ENCODE measurements at regions not wholly inside any gene's neighbourhood (a gene's known extent, or its start where the extent isn't known, plus 50 kb on each side); places are given as distances from the start of the nearest gene placed in this dataset.
"Not testable (repeated sequence)": the region's sequence is repeated elsewhere in the genome, so short reads cannot be mapped to it uniquely, and the experiment has no call there.

DNA sequence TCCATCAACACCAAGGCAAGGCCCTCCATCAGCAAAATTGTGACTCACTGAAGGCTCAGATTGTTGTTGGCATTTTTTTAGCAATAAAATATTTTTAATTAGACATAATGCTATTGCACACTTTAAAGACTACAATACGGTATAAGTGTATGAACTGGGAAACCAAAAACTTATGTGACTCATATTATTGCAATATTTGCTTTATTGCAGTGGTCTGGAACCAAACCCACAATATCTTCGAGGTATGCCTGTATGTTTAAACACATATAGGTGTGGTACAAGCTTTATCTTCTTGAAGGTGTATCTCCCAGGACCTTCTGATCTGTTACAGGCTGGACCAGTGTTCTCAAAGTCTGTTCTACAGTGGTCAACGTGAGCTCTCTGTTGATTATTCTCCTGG lies 142.3 kb upstream of the FNDC3A start (continued):
- TF ChIP-seq, protein P1, sequence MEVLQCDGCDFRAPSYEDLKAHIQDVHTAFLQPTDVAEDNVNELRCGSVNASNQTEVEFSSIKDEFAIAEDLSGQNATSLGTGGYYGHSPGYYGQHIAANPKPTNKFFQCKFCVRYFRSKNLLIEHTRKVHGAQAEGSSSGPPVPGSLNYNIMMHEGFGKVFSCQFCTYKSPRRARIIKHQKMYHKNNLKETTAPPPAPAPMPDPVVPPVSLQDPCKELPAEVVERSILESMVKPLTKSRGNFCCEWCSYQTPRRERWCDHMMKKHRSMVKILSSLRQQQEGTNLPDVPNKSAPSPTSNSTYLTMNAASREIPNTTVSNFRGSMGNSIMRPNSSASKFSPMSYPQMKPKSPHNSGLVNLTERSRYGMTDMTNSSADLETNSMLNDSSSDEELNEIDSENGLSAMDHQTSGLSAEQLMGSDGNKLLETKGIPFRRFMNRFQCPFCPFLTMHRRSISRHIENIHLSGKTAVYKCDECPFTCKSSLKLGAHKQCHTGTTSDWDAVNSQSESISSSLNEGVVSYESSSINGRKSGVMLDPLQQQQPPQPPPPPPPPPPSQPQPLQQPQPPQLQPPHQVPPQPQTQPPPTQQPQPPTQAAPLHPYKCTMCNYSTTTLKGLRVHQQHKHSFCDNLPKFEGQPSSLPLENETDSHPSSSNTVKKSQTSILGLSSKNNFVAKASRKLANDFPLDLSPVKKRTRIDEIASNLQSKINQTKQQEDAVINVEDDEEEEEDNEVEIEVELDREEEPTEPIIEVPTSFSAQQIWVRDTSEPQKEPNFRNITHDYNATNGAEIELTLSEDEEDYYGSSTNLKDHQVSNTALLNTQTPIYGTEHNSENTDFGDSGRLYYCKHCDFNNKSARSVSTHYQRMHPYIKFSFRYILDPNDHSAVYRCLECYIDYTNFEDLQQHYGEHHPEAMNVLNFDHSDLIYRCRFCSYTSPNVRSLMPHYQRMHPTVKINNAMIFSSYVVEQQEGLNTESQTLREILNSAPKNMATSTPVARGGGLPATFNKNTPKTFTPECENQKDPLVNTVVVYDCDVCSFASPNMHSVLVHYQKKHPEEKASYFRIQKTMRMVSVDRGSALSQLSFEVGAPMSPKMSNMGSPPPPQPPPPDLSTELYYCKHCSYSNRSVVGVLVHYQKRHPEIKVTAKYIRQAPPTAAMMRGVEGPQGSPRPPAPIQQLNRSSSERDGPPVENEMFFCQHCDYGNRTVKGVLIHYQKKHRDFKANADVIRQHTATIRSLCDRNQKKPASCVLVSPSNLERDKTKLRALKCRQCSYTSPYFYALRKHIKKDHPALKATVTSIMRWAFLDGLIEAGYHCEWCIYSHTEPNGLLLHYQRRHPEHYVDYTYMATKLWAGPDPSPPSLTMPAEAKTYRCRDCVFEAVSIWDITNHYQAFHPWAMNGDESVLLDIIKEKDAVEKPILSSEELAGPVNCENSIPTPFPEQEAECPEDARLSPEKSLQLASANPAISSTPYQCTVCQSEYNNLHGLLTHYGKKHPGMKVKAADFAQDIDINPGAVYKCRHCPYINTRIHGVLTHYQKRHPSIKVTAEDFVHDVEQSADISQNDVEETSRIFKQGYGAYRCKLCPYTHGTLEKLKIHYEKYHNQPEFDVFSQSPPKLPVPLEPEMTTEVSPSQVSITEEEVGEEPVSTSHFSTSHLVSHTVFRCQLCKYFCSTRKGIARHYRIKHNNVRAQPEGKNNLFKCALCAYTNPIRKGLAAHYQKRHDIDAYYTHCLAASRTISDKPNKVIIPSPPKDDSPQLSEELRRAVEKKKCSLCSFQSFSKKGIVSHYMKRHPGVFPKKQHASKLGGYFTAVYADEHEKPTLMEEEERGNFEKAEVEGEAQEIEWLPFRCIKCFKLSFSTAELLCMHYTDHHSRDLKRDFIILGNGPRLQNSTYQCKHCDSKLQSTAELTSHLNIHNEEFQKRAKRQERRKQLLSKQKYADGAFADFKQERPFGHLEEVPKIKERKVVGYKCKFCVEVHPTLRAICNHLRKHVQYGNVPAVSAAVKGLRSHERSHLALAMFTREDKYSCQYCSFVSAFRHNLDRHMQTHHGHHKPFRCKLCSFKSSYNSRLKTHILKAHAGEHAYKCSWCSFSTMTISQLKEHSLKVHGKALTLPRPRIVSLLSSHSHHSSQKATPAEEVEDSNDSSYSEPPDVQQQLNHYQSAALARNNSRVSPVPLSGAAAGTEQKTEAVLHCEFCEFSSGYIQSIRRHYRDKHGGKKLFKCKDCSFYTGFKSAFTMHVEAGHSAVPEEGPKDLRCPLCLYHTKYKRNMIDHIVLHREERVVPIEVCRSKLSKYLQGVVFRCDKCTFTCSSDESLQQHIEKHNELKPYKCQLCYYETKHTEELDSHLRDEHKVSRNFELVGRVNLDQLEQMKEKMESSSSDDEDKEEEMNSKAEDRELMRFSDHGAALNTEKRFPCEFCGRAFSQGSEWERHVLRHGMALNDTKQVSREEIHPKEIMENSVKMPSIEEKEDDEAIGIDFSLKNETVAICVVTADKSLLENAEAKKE (CRISPR knock-in tag; IDR thresholded peaks at IDR 0.05), result no peak
- TF ChIP-seq EZH2 (IDR thresholded peaks at IDR 0.05; ENCODE audit: low read depth, unreplicated experiment), result no peak

DNA sequence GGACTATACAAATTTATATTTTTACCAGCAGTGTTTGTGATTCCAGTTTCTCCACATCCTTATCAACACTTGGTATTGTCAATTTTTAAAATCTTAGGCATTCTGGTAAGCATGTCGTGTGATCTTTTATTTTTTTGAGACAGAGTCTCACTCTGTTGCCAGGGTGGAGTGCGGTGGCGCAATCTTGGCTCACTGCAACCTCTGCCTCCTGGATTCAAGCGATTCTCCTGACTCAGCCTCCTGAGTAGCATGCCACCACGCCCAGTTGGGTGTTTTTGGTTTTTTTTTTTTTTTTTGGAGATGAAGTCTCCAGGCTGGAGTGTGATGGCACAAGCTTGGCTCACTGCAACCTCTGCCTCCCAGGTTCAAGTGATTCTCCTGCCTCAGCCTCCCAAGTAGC lies 140.4 kb upstream of the FNDC3A start:
- H3K4me3 Mint-ChIP-seq; H3K4me2 ChIP-seq; H3K27ac Mint-ChIP-seq; DNase-seq (ENCODE audit: low spot score); H3K27me3 Mint-ChIP-seq (ENCODE audit: insufficient read depth, low read depth, poor library complexity); ATAC-seq; H3F3A ChIP-seq (replicated peaks; ENCODE audit: low read depth); H3K27me3 ChIP-seq (ENCODE audit: insufficient read depth); H4K20me1 ChIP-seq (replicated peaks; ENCODE audit: insufficient read depth); H3K27ac ChIP-seq (ENCODE audit: low read depth); H3K9me2 ChIP-seq (ENCODE audit: insufficient read depth); H3K9me3 Mint-ChIP-seq; H3K36me3 ChIP-seq (ENCODE audit: insufficient read depth); H3K4me3 ChIP-seq; H3K79me2 ChIP-seq (replicated peaks; ENCODE audit: insufficient read depth); H2AFZ ChIP-seq; H3K4me1 ChIP-seq (ENCODE audit: insufficient read depth); H3K36me3 Mint-ChIP-seq (ENCODE audit: low read depth): not testable (repeated sequence)
- H3K4me1 Mint-ChIP-seq, result peaks cover 15% of the 10 kb centered on the region

DNA sequence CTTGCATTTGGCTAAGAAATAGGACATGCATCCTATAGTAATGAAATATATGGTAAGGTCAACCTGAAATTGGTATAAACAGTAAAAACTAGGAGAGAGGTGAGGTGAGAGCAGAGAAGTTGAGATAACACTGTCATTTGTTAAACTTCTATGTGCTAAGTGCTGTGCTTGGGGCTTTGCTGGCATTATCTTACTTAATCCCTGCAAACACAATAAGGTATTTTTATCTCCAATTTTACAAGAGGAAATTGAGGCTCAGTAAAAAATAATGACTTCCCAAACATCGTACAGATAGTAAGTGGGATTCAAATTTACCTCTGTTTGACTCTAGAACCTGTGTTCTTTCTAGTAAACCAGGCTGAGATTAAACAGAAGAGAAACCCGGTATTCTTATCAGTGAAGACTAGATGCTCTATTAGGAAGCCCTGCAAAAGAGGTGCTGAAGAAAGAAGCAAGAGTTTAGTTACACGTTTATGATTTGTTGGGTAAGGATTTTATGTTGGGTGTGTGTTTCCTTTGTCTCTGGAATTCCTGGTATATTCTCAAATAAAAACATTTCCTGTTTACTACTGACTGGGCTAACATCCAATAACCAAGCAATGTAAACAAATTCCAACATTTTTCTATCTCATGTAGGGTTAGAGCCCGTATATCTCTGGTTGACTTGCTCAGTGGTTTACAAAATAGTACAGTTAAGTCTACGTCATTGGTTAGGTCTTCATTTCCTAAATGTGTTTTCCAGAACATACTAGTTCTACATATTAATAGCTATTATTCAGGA lies 137.3 kb upstream of the FNDC3A start:
- Histone ChIP-seq H3K4me2 (no peak overlapping the region), H3K27me3 (ENCODE audit: insufficient read depth) (no peaks in the 10 kb centered on the region), H3K79me2 (replicated peaks; ENCODE audit: insufficient read depth) (no peaks in the 10 kb centered on the region), H3K4me1 (ENCODE audit: insufficient read depth) (peaks cover 2% of the 10 kb centered on the region; the same call in 1 of the 2 replicates), H3F3A (replicated peaks; ENCODE audit: low read depth) (no peaks in the 10 kb centered on the region), H3K36me3 (ENCODE audit: insufficient read depth) (no peaks in the 10 kb centered on the region), H2AFZ (no peak overlapping the region), H3K9me2 (ENCODE audit: insufficient read depth) (peaks cover 9% of the 10 kb centered on the region; the same call in 1 of the 2 replicates), H4K20me1 (replicated peaks; ENCODE audit: insufficient read depth) (no peaks in the 10 kb centered on the region), H3K4me3 (no peak overlapping the region), H3K27ac (ENCODE audit: low read depth) (no peak overlapping the region)
- Mint-ChIP-seq H3K9me3 (peaks cover 6% of the 10 kb centered on the region; the same call in 2 of the 3 replicates), H3K36me3 (ENCODE audit: low read depth) (peaks cover 4% of the 10 kb centered on the region; the same call in 2 of the 3 replicates), H3K4me1 (peaks cover 21% of the 10 kb centered on the region), H3K4me3 (no peak overlapping the region), H3K27ac (no peak overlapping the region), H3K27me3 (ENCODE audit: insufficient read depth, low read depth, poor library complexity) (no peaks in the 10 kb centered on the region)
- ATAC-seq (no peak), DNase-seq (ENCODE audit: low spot score) (no peak)
- TF ChIP-seq EZH2 (IDR thresholded peaks at IDR 0.05; ENCODE audit: low read depth, unreplicated experiment), result no peak
- no peak for TF ChIP-seq ZNF114 (CRISPR knock-in tag; IDR thresholded peaks at IDR 0.05)
- TF ChIP-seq NANOG (IDR thresholded peaks at IDR 0.05; ENCODE audit: borderline replicate concordance), result no peak
- TF ChIP-seq STAT1 (IDR thresholded peaks at IDR 0.05; ENCODE audit: unreplicated experiment), result no peak
